GM18861 (cell line): ENCODE measurements at regions not wholly inside any gene's neighbourhood (a gene's known extent, or its start where the extent isn't known, plus 50 kb on each side); places are given as distances from the start of the nearest gene placed in this dataset.
A peak's percentile ranks its signal among the peaks of the same experiment; 100 is the strongest.
"Not testable (repeated sequence)": the region's sequence is repeated elsewhere in the genome, so short reads cannot be mapped to it uniquely, and the experiment has no call there.

ENCODE experiments used
- ATAC-seq: cut with Tn5 transposase; IDR thresholded peaks from one replicate; pipeline ENCODE4 v1.9.1; 2021; ENCODE audit not compliant: unreplicated experiment

GRCh38 chrX:125503769-125504168, 184.1 kb downstream of the TEX13C start:
- no peak for ATAC-seq

GRCh38 chrX:125505207-125505606, 185.5 kb downstream of the TEX13C start:
- ATAC-seq = no peak

GRCh38 chrX:125507119-125507518, 187.4 kb downstream of the TEX13C start:
- ATAC-seq = no peak

- no peak for ATAC-seq
Measured at GRCh38 chrX:125520029-125520428, 200.4 kb downstream of the TEX13C start.

- no peak for ATAC-seq
Measured at GRCh38 chrX:125522752-125523151, 203.1 kb downstream of the TEX13C start.

- ATAC-seq = no peak
Measured at GRCh38 chrX:125532411-125533089, 212.9 kb downstream of the TEX13C start.

- no peak for ATAC-seq
Measured at GRCh38 chrX:125533352-125533751, 213.7 kb downstream of the TEX13C start.

- ATAC-seq = no peak
Measured at GRCh38 chrX:125544031-125544660, 224.5 kb downstream of the TEX13C start.

GRCh38 chrX:125544856-125545255, 225.2 kb downstream of the TEX13C start:
- no peak for ATAC-seq

- no peak for ATAC-seq
Measured at GRCh38 chrX:125577479-125577878, 257.8 kb downstream of the TEX13C start.

GRCh38 chrX:125604448-125604847, 284.8 kb downstream of the TEX13C start:
- ATAC-seq = no peak

GRCh38 chrX:125605145-125605544, 285.5 kb downstream of the TEX13C start:
- no peak for ATAC-seq

- ATAC-seq = not testable (repeated sequence)
Measured at GRCh38 chrX:125614591-125615343, 295.1 kb downstream of the TEX13C start.

- no peak for ATAC-seq
Measured at GRCh38 chrX:125620715-125621587, 301.3 kb downstream of the TEX13C start.

- no peak for ATAC-seq
Measured at GRCh38 chrX:125621588-125621927, 301.9 kb downstream of the TEX13C start.

- ATAC-seq = no peak
Measured at GRCh38 chrX:125622899-125623298, 303.2 kb downstream of the TEX13C start.

GRCh38 chrX:125627676-125628075, 308.0 kb downstream of the TEX13C start:
- no peak for ATAC-seq

- no peak for ATAC-seq
Measured at GRCh38 chrX:125628435-125628834, 308.8 kb downstream of the TEX13C start.

- ATAC-seq = no peak
Measured at GRCh38 chrX:125641405-125641804, 321.7 kb downstream of the TEX13C start.

GRCh38 chrX:125646195-125646594, 326.5 kb downstream of the TEX13C start:
- peak; percentile 62 for ATAC-seq

- ATAC-seq = no peak
Measured at GRCh38 chrX:125651426-125651825, 331.8 kb downstream of the TEX13C start.
